ENCODE measurements at regions not wholly inside any gene's neighbourhood (a gene's known extent, or its start where the extent isn't known, plus 50 kb on each side); places are given as distances from the start of the nearest gene placed in this dataset.
A peak's percentile ranks its signal among the peaks of the same experiment; 100 is the strongest.

GRCh38 chr4:185956544-185956940 lies 112.4 kb upstream of the TLR3 start:
- Histone ChIP-seq H3K9me3 (no peaks in the 10 kb centered on the region), H3K36me3 (no peaks in the 10 kb centered on the region), H3K4me1 (0 out of 2 replicates have a peak, but pooled peaks cover 6% of the 10 kb centered on the region), H3K27me3 (no peaks in the 10 kb centered on the region), H3K4me3 (ENCODE audit: low read depth, low read length) (peak overlapping the region; percentile 62)
- DNase-seq: no peak
- no peak for TF ChIP-seq CTCF (IDR thresholded peaks at IDR 0.05; ENCODE audit: low read depth, low read length)

GRCh38 chr4:185958094-185958747 lies 110.7 kb upstream of the TLR3 start:
- no peak for TF ChIP-seq CTCF (IDR thresholded peaks at IDR 0.05; ENCODE audit: low read depth, low read length)
- no peaks in the 10 kb centered on the region for H3K27me3 ChIP-seq
- H3K36me3 ChIP-seq: no peaks in the 10 kb centered on the region
- DNase-seq: no peak
- H3K4me1 ChIP-seq: 0 out of 2 replicates have a peak, but pooled peaks cover 6% of the 10 kb centered on the region
- H3K9me3 ChIP-seq: no peaks in the 10 kb centered on the region
- no peak overlapping the region for H3K4me3 ChIP-seq (ENCODE audit: low read depth, low read length)

- Histone ChIP-seq H3K27me3 (no peaks in the 10 kb centered on the region), H3K4me1 (no peaks in the 10 kb centered on the region), H3K4me3 (ENCODE audit: low read depth, low read length) (no peak overlapping the region), H3K9me3 (no peaks in the 10 kb centered on the region), H3K36me3 (no peaks in the 10 kb centered on the region)
- TF ChIP-seq CTCF (IDR thresholded peaks at IDR 0.05; ENCODE audit: low read depth, low read length): no peak
- DNase-seq: no peak
Observed at GRCh38 chr4:185965426-185966384, 103.3 kb upstream of the TLR3 start.

GRCh38 chr4:185966549-185966948 lies 102.4 kb upstream of the TLR3 start:
- no peaks in the 10 kb centered on the region for H3K9me3 ChIP-seq
- no peaks in the 10 kb centered on the region for H3K36me3 ChIP-seq
- H3K4me3 ChIP-seq (ENCODE audit: low read depth, low read length): no peak overlapping the region
- H3K27me3 ChIP-seq: no peaks in the 10 kb centered on the region
- H3K4me1 ChIP-seq: no peaks in the 10 kb centered on the region
- no peak for DNase-seq
- TF ChIP-seq CTCF (IDR thresholded peaks at IDR 0.05; ENCODE audit: low read depth, low read length): no peak

- H3K27me3 ChIP-seq: no peaks in the 10 kb centered on the region
- no peak for TF ChIP-seq CTCF (IDR thresholded peaks at IDR 0.05; ENCODE audit: low read depth, low read length)
- no peak for DNase-seq
- H3K4me3 ChIP-seq (ENCODE audit: low read depth, low read length): no peak overlapping the region
- no peaks in the 10 kb centered on the region for H3K9me3 ChIP-seq
- no peaks in the 10 kb centered on the region for H3K36me3 ChIP-seq
- no peaks in the 10 kb centered on the region for H3K4me1 ChIP-seq
Observed at GRCh38 chr4:185966997-185967775, 101.8 kb upstream of the TLR3 start.
